Adrenal gland (tissue), 9 donors: ENCODE measurements at regions not wholly inside any gene's neighbourhood (a gene's known extent, or its start where the extent isn't known, plus 50 kb on each side); places are given as distances from the start of the nearest gene placed in this dataset.

Experiments
- DNase-seq, 7 donors: peaks; one replicate each; pipeline ENCODE4 v3.0.0-alpha.2; 2019 to 2020
- H3K27ac ChIP-seq, 5 donors: fragments of 200-600 bp; sonication (generic) in 4 of 5; 1 replicate in 3 of 5; 2 replicates in 2 of 5; pipeline versions ENCODE4 v1.5.1 to v1.8.0; 2016 to 2020; ENCODE audit warnings: mild to moderate bottlenecking in 1 of 5
- H3K27me3 ChIP-seq: fragments of 200-600 bp; 2 replicates; pipeline ENCODE4 v1.8.0; 2021
- H3K36me3 ChIP-seq, 2 donors: fragments of 200-600 bp; replicated peaks in 1 of 2; 1 replicate in 1 of 2; 2 replicates in 1 of 2; pipeline versions ENCODE4 v1.5.1 to v1.8.0; 2018 to 2022
- H3K4me1 ChIP-seq, 2 donors: fragments of 200-600 bp; replicated peaks in 1 of 2; 1 replicate in 1 of 2; 2 replicates in 1 of 2; pipeline versions ENCODE4 v1.5.1 to v1.8.0; 2018 to 2021
- H3K4me3 ChIP-seq, 4 donors: fragments of 200-600 bp; sonication (generic) in 3 of 4; one replicate each; pipeline ENCODE4 v1.5.1; 2016 to 2018
- H3K9me3 ChIP-seq, 3 donors: fragments of 200-600 bp; sonication (generic) in 1 of 3; replicated peaks in 1 of 3; 1 replicate in 2 of 3; 2 replicates in 1 of 3; pipeline versions ENCODE4 v1.5.1 to v1.8.0; 2016 to 2021
- POLR2A ChIP-seq, 2 donors: fragments of 450-650 bp; IDR thresholded peaks; one replicate each; pipeline ENCODE4 v1.6.1; 2017; ENCODE audit warnings: antibody characterized with exemption in 2 of 2, mild to moderate bottlenecking in 2 of 2, moderate library complexity in 1 of 2
- WGBS, 4 donors: extraction: QIAGEN DNeasy Blood & Tissue Kit in 2 of 4; methylation state at CpG; one replicate each; pipeline versions ENCODE4 v1.1.5 to v1.1.7; 2013 to 2017; 5-methylcytosine and 5-hydroxymethylcytosine counted together
- intact Hi-C, 2 donors: fragments of 100-400 bp; cut with DNase I; formaldehyde crosslinking; loops; one replicate each; pipeline versions ENCODE4 v1.14.1 to v1.15.0; 2022 to 2023
- TF ChIP-seq, protein P1 (sequence below), 6 experiments: fragments of 450-650 bp in 4 of 6; fragments of 200-600 bp in 2 of 6; sonication (generic) in 1 of 6; IDR thresholded peaks; 1 replicate in 5 of 6; 2 replicates in 1 of 6; pipeline versions ENCODE4 v1.5.1 to v1.8.0; 2016 to 2021; ENCODE audit warnings: antibody characterized with exemption in 6 of 6, mild to moderate bottlenecking in 2 of 6, moderate library complexity in 1 of 6
- donor health status: healthy with polysubstance abuse.
- donor health status: Bipolar disorder and iron deficiency.
- donor health status: DM: yes; HTN: yes; CAD: no.
- donor health status: DM: no; HTN: no; CAD: no.
- donor health status: DM: no; HTN: no; CAD: no.

- H3K36me3 ChIP-seq = no peaks in the 10 kb centered on the region
- DNase-seq = peak in 1 of 7 donors; percentile 7
- 85 to 89% (median 86%) methylated on average over 6 of the region's 6 CpGs for WGBS, 4 donors
Measured at GRCh38 chr9:124191691-124192395, 65.9 kb upstream of the NEK6 start.

GRCh38 chr9:124196814-124197176, 61.0 kb upstream of the NEK6 start:
- no peaks in the 10 kb centered on the region for H3K4me1 ChIP-seq
- 80 to 92% (median 90%) methylated on average over 2 of the region's 2 CpGs for WGBS, 4 donors
- no peak for TF ChIP-seq POLR2A (IDR thresholded peaks at IDR 0.05)
- TF ChIP-seq, protein P1, sequence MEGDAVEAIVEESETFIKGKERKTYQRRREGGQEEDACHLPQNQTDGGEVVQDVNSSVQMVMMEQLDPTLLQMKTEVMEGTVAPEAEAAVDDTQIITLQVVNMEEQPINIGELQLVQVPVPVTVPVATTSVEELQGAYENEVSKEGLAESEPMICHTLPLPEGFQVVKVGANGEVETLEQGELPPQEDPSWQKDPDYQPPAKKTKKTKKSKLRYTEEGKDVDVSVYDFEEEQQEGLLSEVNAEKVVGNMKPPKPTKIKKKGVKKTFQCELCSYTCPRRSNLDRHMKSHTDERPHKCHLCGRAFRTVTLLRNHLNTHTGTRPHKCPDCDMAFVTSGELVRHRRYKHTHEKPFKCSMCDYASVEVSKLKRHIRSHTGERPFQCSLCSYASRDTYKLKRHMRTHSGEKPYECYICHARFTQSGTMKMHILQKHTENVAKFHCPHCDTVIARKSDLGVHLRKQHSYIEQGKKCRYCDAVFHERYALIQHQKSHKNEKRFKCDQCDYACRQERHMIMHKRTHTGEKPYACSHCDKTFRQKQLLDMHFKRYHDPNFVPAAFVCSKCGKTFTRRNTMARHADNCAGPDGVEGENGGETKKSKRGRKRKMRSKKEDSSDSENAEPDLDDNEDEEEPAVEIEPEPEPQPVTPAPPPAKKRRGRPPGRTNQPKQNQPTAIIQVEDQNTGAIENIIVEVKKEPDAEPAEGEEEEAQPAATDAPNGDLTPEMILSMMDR (IDR thresholded peaks at IDR 0.05) = no peak
- H3K4me3 ChIP-seq = no peak overlapping the region
- no peaks in the 10 kb centered on the region for H3K36me3 ChIP-seq
- intact Hi-C loops = no loop called here
- no peaks in the 10 kb centered on the region for H3K9me3 ChIP-seq
- DNase-seq = no peak
- H3K27ac ChIP-seq = no peak overlapping the region
- H3K27me3 ChIP-seq = no peaks in the 10 kb centered on the region

More at GRCh38 chr9:124191691-124192395, 65.9 kb upstream of the NEK6 start:
- Histone ChIP-seq H3K27me3 (peaks cover 5% of the 10 kb centered on the region), H3K4me3 (no peak overlapping the region), H3K9me3 (no peaks in the 10 kb centered on the region), H3K4me1 (no peaks in the 10 kb centered on the region), H3K27ac (no peak overlapping the region)
- TF ChIP-seq POLR2A (IDR thresholded peaks at IDR 0.05) = no peak
- TF ChIP-seq, protein P1 (IDR thresholded peaks at IDR 0.05) = no peak
- intact Hi-C loops = no loop called here

GRCh38 chr9:124197177-124198095, 60.3 kb upstream of the NEK6 start:
- Histone ChIP-seq H3K4me3 (no peak overlapping the region), H3K36me3 (no peaks in the 10 kb centered on the region), H3K4me1 (no peaks in the 10 kb centered on the region), H3K9me3 (no peaks in the 10 kb centered on the region), H3K27me3 (no peaks in the 10 kb centered on the region), H3K27ac (no peak overlapping the region)
- TF ChIP-seq POLR2A (IDR thresholded peaks at IDR 0.05) = no peak
- TF ChIP-seq, protein P1 (IDR thresholded peaks at IDR 0.05) = no peak
- peak in 3 of 7 donors; percentile 23 to 45 (median 35) for DNase-seq
- intact Hi-C loops = no loop called here
- 63 to 77% (median 70%) methylated on average over 14 of the region's 14 CpGs for WGBS, 4 donors

GRCh38 chr9:124198331-124198730, 59.4 kb upstream of the NEK6 start:
- intact Hi-C loops = no loop called here
- H3K27ac ChIP-seq = no peak overlapping the region
- no peak overlapping the region for H3K4me3 ChIP-seq
- H3K27me3 ChIP-seq = no peaks in the 10 kb centered on the region
- 80 to 86% (median 81%) methylated on average over 5 of the region's 5 CpGs for WGBS, 4 donors
- no peaks in the 10 kb centered on the region for H3K36me3 ChIP-seq
- DNase-seq = no peak
- H3K4me1 ChIP-seq = no peaks in the 10 kb centered on the region
- no peaks in the 10 kb centered on the region for H3K9me3 ChIP-seq
- no peak for TF ChIP-seq POLR2A (IDR thresholded peaks at IDR 0.05)
- TF ChIP-seq, protein P1 (IDR thresholded peaks at IDR 0.05) = no peak
